K562 (cell line): ENCODE measurements at regions not wholly inside any gene's neighbourhood (a gene's known extent, or its start where the extent isn't known, plus 50 kb on each side); places are given as distances from the start of the nearest gene placed in this dataset.

Experiments used
- CEBPB ChIP-seq: fragments of 450-650 bp; IDR thresholded peaks from 2 replicates; pipeline ENCODE4 v1.6.1; 2016; ENCODE audit warnings: missing genetic modification characterization, missing compliant biosample characterization
- CHD1 ChIP-seq: fragments of 200-600 bp; sonication (generic); IDR thresholded peaks from one replicate; pipeline ENCODE4 v1.6.1; 2012; ENCODE audit warnings: mild to moderate bottlenecking, moderate library complexity, low read length, inconsistent platforms
- CTCF ChIP-seq, 3 experiments: IDR thresholded peaks in 2 of 3; conservative IDR thresholded peaks in 1 of 3; 2 replicates each; pipeline ENCODE4 v1.5.1; 2011 to 2012; ENCODE audit warnings: low read length in 3 of 3, mild to moderate bottlenecking in 3 of 3, control low read depth in 2 of 3, improper control_type of control experiment in 1 of 3, inconsistent platforms in 1 of 3, low read depth in 1 of 3, mixed read lengths in 1 of 3, moderate library complexity in 1 of 3; ENCODE audit not compliant: insufficient read depth in 2 of 3
- EP300 ChIP-seq: IDR thresholded peaks from 2 replicates; pipeline ENCODE4 v1.6.1; 2012; ENCODE audit warnings: low read length, improper control_type of control experiment
- FIP1L1 ChIP-seq: fragments of 200-400 bp; formaldehyde crosslinking; IDR thresholded peaks from 2 replicates; pipeline ENCODE4 v1.6.1; 2018; ENCODE audit warnings: mild to moderate bottlenecking, low read depth, low read length; ENCODE audit not compliant: poor library complexity, severe bottlenecking
- KLF16 ChIP-seq: IDR thresholded peaks from 2 replicates; pipeline ENCODE4 v1.6.1; 2016; ENCODE audit warnings: antibody characterized with exemption
- NFIC ChIP-seq: fragments of 450-650 bp; IDR thresholded peaks from 2 replicates; pipeline ENCODE4 v1.6.1; 2017; ENCODE audit warnings: mild to moderate bottlenecking, inconsistent platforms
- POLR2A ChIP-seq: fragments of 450-650 bp; conservative IDR thresholded peaks from 2 replicates; pipeline ENCODE4 v1.6.1; 2016
- RFX5 ChIP-seq: IDR thresholded peaks from 2 replicates; pipeline ENCODE4 v1.6.1; 2011; ENCODE audit warnings: low read depth, mild to moderate bottlenecking, improper control_type of control experiment, low read length
- SAP30 ChIP-seq: fragments of 200-600 bp; sonication (generic); IDR thresholded peaks from 2 replicates; pipeline ENCODE4 v1.6.1; 2012; ENCODE audit warnings: borderline replicate concordance, low read depth, mild to moderate bottlenecking, moderate library complexity, low read length, control low read depth, inconsistent platforms; ENCODE audit not compliant: insufficient read depth, poor library complexity, severe bottlenecking
- TF ChIP-seq, protein P1 (sequence below): sonication (generic); formaldehyde crosslinking; IDR thresholded peaks from 2 replicates; pipeline ENCODE4 v1.8.0; 2022; ENCODE audit warnings: missing genetic modification reagents, mild to moderate bottlenecking, borderline replicate concordance

DNA sequence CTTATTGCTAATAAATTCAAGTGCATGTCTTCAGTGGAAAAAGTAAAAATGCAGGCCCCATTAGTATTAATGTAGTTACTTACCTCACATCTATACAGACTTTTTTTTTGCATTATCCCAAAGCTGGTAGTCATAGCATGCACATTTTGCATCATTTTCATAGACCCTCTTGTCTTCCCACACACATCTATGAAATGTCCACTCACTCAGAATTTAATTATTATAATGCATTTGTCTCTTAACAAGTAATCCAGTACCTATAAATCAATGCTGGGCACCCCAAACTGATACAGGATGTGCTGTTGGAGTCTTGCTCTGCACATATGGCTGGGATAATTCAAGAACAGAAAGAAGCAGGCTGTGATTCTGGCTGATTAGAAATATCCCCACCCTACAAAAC lies 370.4 kb upstream of the FAT3 start:
- TF ChIP-seq KLF16 (no peak), FIP1L1 (no peak), RFX5 (no peak), POLR2A (no peak), EP300 (no peak), CHD1 (no peak), NFIC (no peak), CEBPB (no peak), SAP30 (no peak), CTCF (IDR thresholded peaks at IDR 0.05 in 2 of 3, conservative IDR thresholded peaks at IDR 0.05 in 1 of 3; ENCODE audit: insufficient read depth in 2 of 3, low read depth in 1 of 3, low read length in 3 of 3) (no peak)
- TF ChIP-seq, protein P1, sequence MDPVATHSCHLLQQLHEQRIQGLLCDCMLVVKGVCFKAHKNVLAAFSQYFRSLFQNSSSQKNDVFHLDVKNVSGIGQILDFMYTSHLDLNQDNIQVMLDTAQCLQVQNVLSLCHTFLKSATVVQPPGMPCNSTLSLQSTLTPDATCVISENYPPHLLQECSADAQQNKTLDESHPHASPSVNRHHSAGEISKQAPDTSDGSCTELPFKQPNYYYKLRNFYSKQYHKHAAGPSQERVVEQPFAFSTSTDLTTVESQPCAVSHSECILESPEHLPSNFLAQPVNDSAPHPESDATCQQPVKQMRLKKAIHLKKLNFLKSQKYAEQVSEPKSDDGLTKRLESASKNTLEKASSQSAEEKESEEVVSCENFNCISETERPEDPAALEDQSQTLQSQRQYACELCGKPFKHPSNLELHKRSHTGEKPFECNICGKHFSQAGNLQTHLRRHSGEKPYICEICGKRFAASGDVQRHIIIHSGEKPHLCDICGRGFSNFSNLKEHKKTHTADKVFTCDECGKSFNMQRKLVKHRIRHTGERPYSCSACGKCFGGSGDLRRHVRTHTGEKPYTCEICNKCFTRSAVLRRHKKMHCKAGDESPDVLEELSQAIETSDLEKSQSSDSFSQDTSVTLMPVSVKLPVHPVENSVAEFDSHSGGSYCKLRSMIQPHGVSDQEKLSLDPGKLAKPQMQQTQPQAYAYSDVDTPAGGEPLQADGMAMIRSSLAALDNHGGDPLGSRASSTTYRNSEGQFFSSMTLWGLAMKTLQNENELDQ (CRISPR knock-in tag) = no peak
